ENCODE measurements at regions not wholly inside any gene's neighbourhood (a gene's known extent, or its start where the extent isn't known, plus 50 kb on each side); places are given as distances from the start of the nearest gene placed in this dataset.

- TF ChIP-seq CTCF (IDR thresholded peaks at IDR 0.05), result no peak
- TF ChIP-seq POLR2A (IDR thresholded peaks at IDR 0.05), result no peak
Measured at GRCh38 chr1:91122106-91122717, 100.4 kb upstream of the ZNF644 start.
